ENCODE measurements at regions not wholly inside any gene's neighbourhood (a gene's known extent, or its start where the extent isn't known, plus 50 kb on each side); places are given as distances from the start of the nearest gene placed in this dataset.

GRCh38 chr21:29407571-29407970 lies 108.8 kb downstream of the BACH1 start:
- intact Hi-C loops (cut with DNase I; ENCODE audit: low total_unique reads), result no loop called here

GRCh38 chr21:29413683-29414082 lies 115.0 kb downstream of the BACH1 start:
- TF ChIP-seq POLR2A (IDR thresholded peaks at IDR 0.05), result no peak
- TF ChIP-seq, protein P1, sequence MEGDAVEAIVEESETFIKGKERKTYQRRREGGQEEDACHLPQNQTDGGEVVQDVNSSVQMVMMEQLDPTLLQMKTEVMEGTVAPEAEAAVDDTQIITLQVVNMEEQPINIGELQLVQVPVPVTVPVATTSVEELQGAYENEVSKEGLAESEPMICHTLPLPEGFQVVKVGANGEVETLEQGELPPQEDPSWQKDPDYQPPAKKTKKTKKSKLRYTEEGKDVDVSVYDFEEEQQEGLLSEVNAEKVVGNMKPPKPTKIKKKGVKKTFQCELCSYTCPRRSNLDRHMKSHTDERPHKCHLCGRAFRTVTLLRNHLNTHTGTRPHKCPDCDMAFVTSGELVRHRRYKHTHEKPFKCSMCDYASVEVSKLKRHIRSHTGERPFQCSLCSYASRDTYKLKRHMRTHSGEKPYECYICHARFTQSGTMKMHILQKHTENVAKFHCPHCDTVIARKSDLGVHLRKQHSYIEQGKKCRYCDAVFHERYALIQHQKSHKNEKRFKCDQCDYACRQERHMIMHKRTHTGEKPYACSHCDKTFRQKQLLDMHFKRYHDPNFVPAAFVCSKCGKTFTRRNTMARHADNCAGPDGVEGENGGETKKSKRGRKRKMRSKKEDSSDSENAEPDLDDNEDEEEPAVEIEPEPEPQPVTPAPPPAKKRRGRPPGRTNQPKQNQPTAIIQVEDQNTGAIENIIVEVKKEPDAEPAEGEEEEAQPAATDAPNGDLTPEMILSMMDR (IDR thresholded peaks at IDR 0.05), result no peak

More at GRCh38 chr21:29407571-29407970, 108.8 kb downstream of the BACH1 start:
- WGBS, 2 donors, result 85 to 91% methylated on average over 2 of the region's 2 CpGs
- no peak overlapping the region for H3K4me3 ChIP-seq (ENCODE audit: low read depth, poor library complexity, severe bottlenecking)
- TF ChIP-seq POLR2A (IDR thresholded peaks at IDR 0.05), result no peak
- TF ChIP-seq, protein P1 (IDR thresholded peaks at IDR 0.05), result no peak
- no peak for DNase-seq (ENCODE audit: low spot score in 2 of 2)

GRCh38 chr21:29416268-29416667 lies 117.5 kb downstream of the BACH1 start:
- intact Hi-C loops (cut with DNase I; ENCODE audit: low total_unique reads), result no loop called here
- DNase-seq (ENCODE audit: low spot score in 2 of 2), result no peak
- no peak overlapping the region for H3K4me3 ChIP-seq (ENCODE audit: low read depth, poor library complexity, severe bottlenecking)
- TF ChIP-seq POLR2A (IDR thresholded peaks at IDR 0.05), result no peak
- TF ChIP-seq, protein P1 (IDR thresholded peaks at IDR 0.05), result no peak
- WGBS, 2 donors, result 93 to 94% methylated on average over 4 of the region's 4 CpGs

More at GRCh38 chr21:29413683-29414082, 115.0 kb downstream of the BACH1 start:
- H3K4me3 ChIP-seq (ENCODE audit: low read depth, poor library complexity, severe bottlenecking), result no peak overlapping the region
- WGBS, 2 donors, result 63 to 74% methylated on average over 3 of the region's 3 CpGs
- intact Hi-C loops (cut with DNase I; ENCODE audit: low total_unique reads), result no loop called here
- no peak for DNase-seq (ENCODE audit: low spot score in 2 of 2)

DNA sequence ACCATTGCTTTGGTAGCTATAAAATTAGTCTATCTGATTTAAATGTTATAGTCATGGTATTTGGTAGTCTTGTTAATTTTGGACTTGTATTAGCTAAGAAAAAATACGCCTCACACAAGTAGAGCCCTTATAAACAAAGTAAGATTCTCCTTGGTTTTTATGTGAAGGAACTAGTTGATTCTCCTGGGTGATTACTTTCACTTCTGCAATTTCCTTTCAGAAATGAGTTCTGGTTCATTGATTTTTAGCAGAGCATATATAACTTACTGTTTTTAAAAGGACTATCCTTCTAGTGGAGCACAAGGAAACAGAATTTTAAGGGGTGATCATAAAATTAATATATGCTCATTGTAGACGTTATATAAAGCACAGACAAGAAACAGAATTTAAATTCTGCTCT lies 120.1 kb downstream of the BACH1 start:
- no peak overlapping the region for H3K4me3 ChIP-seq (ENCODE audit: low read depth, poor library complexity, severe bottlenecking)
- WGBS, 2 donors, result 73 to 85% methylated on average over 2 of the region's 2 CpGs
- no peak for TF ChIP-seq POLR2A (IDR thresholded peaks at IDR 0.05)
- TF ChIP-seq, protein P1 (IDR thresholded peaks at IDR 0.05), result no peak
- DNase-seq (ENCODE audit: low spot score in 2 of 2), result no peak
- intact Hi-C loops (cut with DNase I; ENCODE audit: low total_unique reads), result no loop called here

GRCh38 chr21:29419422-29419821 lies 120.7 kb downstream of the BACH1 start:
- intact Hi-C loops (cut with DNase I; ENCODE audit: low total_unique reads), result no loop called here
- TF ChIP-seq, protein P1 (IDR thresholded peaks at IDR 0.05), result no peak
- no peak for TF ChIP-seq POLR2A (IDR thresholded peaks at IDR 0.05)
- no peak overlapping the region for H3K4me3 ChIP-seq (ENCODE audit: low read depth, poor library complexity, severe bottlenecking)
- DNase-seq (ENCODE audit: low spot score in 2 of 2), result no peak
- 83 to 88% methylated on average over 1 of the region's 1 CpG for WGBS, 2 donors

Measured in lower leg skin (tissue), 4 donors.